ENCODE measurements at regions not wholly inside any gene's neighbourhood (a gene's known extent, or its start where the extent isn't known, plus 50 kb on each side); places are given as distances from the start of the nearest gene placed in this dataset.

DNA sequence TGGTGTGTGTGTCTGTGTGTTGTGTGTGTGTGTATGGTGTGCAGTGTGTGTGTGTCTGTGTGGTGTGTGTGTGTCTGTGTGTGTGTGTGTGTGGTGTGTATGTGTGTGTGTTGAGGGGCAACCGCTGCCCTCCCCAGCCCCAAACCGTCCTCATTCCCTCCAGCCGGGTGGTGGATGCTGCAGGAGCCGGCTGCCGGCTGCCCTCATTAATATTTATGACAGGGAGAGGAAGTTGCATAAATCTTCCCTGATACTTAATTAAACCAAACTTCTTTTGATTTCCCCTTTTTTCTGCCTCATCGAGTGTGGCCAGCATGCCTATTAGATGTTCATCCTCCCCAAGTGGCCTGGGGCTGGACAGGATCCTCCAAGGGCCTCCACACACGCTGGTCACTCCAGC is 121.4 kb upstream of the MVB12B start:
- TF ChIP-seq CTCF (IDR thresholded peaks at IDR 0.05; ENCODE audit: extremely low read depth in 1 of 2, insufficient read depth in 1 of 2, low read depth in 1 of 2, low read length in 2 of 2) (no peak), MAX (IDR thresholded peaks at IDR 0.05; ENCODE audit: insufficient read depth, insufficient read length) (no peak), POLR2AphosphoS5 (IDR thresholded peaks at IDR 0.05; ENCODE audit: insufficient read depth, low read depth, low read length) (no peak), EZH2 (IDR thresholded peaks at IDR 0.05; ENCODE audit: borderline replicate concordance, low read depth, low read length, severe bottlenecking) (no peak), POLR2A (IDR thresholded peaks at IDR 0.05; ENCODE audit: low read depth, low read length) (no peak), MYC (IDR thresholded peaks at IDR 0.05; ENCODE audit: low read depth, low read length) (no peak), JUN (IDR thresholded peaks at IDR 0.05; ENCODE audit: borderline replicate concordance, insufficient read depth, insufficient read length, low read depth) (no peak), GATA2 (IDR thresholded peaks at IDR 0.05; ENCODE audit: insufficient read depth, insufficient read length, low read depth, low read length) (no peak), FOS (IDR thresholded peaks at IDR 0.05; ENCODE audit: borderline replicate concordance, insufficient read depth, low read length) (no peak)

Data from endothelial cell of umbilical vein (primary cell).